ENCODE measurements at regions not wholly inside any gene's neighbourhood (a gene's known extent, or its start where the extent isn't known, plus 50 kb on each side); places are given as distances from the start of the nearest gene placed in this dataset.

DNA sequence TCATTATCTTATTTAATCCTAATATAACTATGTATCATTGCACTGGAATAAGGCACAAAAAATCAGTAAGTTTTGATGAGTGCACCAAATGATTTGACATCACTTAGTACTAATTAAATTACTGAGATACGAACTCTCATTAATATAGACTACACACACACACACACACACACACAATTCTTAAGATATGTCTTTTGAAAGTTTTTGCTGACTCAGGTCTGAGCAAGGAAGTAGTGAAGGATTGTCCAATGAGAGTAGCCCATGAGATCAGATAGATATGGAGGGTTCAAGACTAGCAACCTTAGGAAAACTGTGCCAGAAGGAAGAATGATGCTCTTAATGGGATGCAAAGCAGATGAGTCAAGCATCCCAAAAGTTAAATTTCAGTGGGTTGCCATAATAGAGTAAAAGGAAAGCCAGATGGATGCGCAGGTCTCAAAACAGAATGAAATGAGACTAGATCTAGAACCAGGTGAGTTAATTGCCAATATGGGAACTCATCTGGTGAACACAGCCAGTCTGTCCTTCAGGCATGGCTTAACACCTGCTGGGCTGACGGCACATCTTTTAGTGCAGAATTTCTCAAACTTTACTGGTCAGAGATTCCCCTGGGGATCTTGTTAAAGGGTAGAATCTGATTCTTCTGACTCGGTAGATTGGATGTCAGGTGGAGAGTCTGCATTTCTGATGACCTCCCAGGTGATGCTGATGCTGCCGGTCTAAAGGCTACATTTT lies 197.0 kb upstream of the NR4A3 start:
- WGBS, 3 donors: 90 to 92% (median 91%) methylated on average over 5 of the region's 5 CpGs
- no peaks in the 10 kb centered on the region for H3K9me3 ChIP-seq
- H3K27me3 ChIP-seq: no peaks in the 10 kb centered on the region
- no peak overlapping the region for H3K27ac ChIP-seq
- no peak for DNase-seq
- H3K4me3 ChIP-seq: no peak overlapping the region
- no peak for TF ChIP-seq EP300 (IDR thresholded peaks at IDR 0.05)
- TF ChIP-seq, protein P1, sequence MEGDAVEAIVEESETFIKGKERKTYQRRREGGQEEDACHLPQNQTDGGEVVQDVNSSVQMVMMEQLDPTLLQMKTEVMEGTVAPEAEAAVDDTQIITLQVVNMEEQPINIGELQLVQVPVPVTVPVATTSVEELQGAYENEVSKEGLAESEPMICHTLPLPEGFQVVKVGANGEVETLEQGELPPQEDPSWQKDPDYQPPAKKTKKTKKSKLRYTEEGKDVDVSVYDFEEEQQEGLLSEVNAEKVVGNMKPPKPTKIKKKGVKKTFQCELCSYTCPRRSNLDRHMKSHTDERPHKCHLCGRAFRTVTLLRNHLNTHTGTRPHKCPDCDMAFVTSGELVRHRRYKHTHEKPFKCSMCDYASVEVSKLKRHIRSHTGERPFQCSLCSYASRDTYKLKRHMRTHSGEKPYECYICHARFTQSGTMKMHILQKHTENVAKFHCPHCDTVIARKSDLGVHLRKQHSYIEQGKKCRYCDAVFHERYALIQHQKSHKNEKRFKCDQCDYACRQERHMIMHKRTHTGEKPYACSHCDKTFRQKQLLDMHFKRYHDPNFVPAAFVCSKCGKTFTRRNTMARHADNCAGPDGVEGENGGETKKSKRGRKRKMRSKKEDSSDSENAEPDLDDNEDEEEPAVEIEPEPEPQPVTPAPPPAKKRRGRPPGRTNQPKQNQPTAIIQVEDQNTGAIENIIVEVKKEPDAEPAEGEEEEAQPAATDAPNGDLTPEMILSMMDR (IDR thresholded peaks at IDR 0.05): no peak
- no peak for TF ChIP-seq POLR2A (IDR thresholded peaks at IDR 0.05)
- H3K36me3 ChIP-seq: no peaks in the 10 kb centered on the region
- no peaks in the 10 kb centered on the region for H3K4me1 ChIP-seq (ENCODE audit: insufficient read depth)
- intact Hi-C loops (cut with DNase I): no loop called here

DNA sequence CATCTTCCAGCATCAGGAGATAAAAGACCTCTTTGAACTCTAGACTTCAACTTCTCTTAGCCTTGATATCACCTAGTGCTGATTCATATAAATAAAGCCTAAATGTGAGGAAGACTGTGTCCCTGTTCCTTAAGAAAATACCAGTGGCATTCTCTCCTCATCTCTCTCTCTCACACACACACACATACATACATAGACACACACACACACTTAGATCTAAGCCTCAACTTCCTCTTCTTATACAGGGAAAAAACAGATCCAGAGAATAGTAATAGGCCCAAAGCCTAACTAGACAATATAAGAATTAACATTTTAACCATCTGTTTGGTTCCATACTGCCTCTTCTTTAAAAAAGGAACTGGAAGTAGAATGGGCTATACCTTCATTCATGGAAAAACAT lies 195.3 kb upstream of the NR4A3 start:
- Histone ChIP-seq H3K9me3 (no peaks in the 10 kb centered on the region), H3K27ac (no peak overlapping the region), H3K4me3 (no peak overlapping the region), H3K4me1 (ENCODE audit: insufficient read depth) (no peaks in the 10 kb centered on the region), H3K27me3 (no peaks in the 10 kb centered on the region), H3K36me3 (no peaks in the 10 kb centered on the region)
- no peak for TF ChIP-seq POLR2A (IDR thresholded peaks at IDR 0.05)
- TF ChIP-seq, protein P1 (IDR thresholded peaks at IDR 0.05): no peak
- no peak for TF ChIP-seq EP300 (IDR thresholded peaks at IDR 0.05)
- DNase-seq: no peak
- intact Hi-C loops (cut with DNase I): no loop called here

DNA sequence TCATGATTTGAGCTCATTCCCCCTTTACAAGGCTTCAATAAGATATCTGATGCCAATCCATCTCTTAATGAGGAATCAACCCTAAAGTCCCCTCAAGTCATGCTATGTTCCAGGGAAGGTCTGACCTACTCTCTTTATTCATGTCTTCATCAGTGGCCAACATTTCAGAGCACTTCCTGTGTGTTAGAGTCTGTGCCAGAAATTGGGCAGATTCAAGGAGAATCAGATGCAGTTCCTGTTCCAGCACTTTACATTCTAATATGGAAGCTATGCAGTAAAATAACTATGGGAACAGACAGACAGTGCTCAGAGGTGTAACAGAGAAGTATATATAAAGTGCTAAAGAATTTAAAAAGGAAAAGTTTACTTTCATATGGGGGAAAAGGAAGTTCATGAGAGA lies 193.4 kb upstream of the NR4A3 start:
- no peaks in the 10 kb centered on the region for H3K9me3 ChIP-seq
- no peak overlapping the region for H3K27ac ChIP-seq
- no peak for DNase-seq
- H3K4me3 ChIP-seq: no peak overlapping the region
- no peaks in the 10 kb centered on the region for H3K27me3 ChIP-seq
- no peaks in the 10 kb centered on the region for H3K36me3 ChIP-seq
- TF ChIP-seq EP300 (IDR thresholded peaks at IDR 0.05) (no peak), POLR2A (IDR thresholded peaks at IDR 0.05) (no peak)
- TF ChIP-seq, protein P1 (IDR thresholded peaks at IDR 0.05): no peak
- intact Hi-C loops (cut with DNase I): no loop called here
- no peaks in the 10 kb centered on the region for H3K4me1 ChIP-seq (ENCODE audit: insufficient read depth)

GRCh38 chr9:99628849-99629620 lies 192.7 kb upstream of the NR4A3 start:
- no peaks in the 10 kb centered on the region for H3K9me3 ChIP-seq
- no peak for DNase-seq
- H3K4me1 ChIP-seq (ENCODE audit: insufficient read depth): no peaks in the 10 kb centered on the region
- TF ChIP-seq, protein P1 (IDR thresholded peaks at IDR 0.05): no peak
- TF ChIP-seq POLR2A (IDR thresholded peaks at IDR 0.05) (no peak), EP300 (IDR thresholded peaks at IDR 0.05) (no peak)
- no peaks in the 10 kb centered on the region for H3K27me3 ChIP-seq
- WGBS, 3 donors: 91 to 95% (median 95%) methylated on average over 3 of the region's 3 CpGs
- H3K4me3 ChIP-seq: no peak overlapping the region
- no peaks in the 10 kb centered on the region for H3K36me3 ChIP-seq
- intact Hi-C loops (cut with DNase I): no loop called here
- H3K27ac ChIP-seq: no peak overlapping the region
